Fibroblast of lung (primary cell): ENCODE measurements at regions not wholly inside any gene's neighbourhood (a gene's known extent, or its start where the extent isn't known, plus 50 kb on each side); places are given as distances from the start of the nearest gene placed in this dataset.

ENCODE experiments used
- CTCF ChIP-seq, 2 donors: IDR thresholded peaks in 1 of 2; conservative IDR thresholded peaks in 1 of 2; 1 replicate in 1 of 2; 2 replicates in 1 of 2; pipeline ENCODE4 v1.5.1; 2011 to 2012; ENCODE audit warnings: low read length in 2 of 2, control low read depth in 1 of 2, inconsistent platforms in 1 of 2, low read depth in 1 of 2, mild to moderate bottlenecking in 1 of 2
- EZH2 ChIP-seq: IDR thresholded peaks from 2 replicates; pipeline ENCODE4 v1.5.1; 2012; ENCODE audit warnings: low read length, control low read depth, mild to moderate bottlenecking; ENCODE audit errors: missing control alignments

GRCh38 chr10:58064714-58065528 lies 202.8 kb downstream of the IPMK start:
- TF ChIP-seq CTCF (conservative IDR thresholded peaks at IDR 0.05 in 1 of 2, IDR thresholded peaks at IDR 0.05 in 1 of 2; ENCODE audit: low read depth in 1 of 2, low read length in 2 of 2) = peak; percentile 81 to 95
- TF ChIP-seq EZH2 = no peak
